ENCODE measurements at regions not wholly inside any gene's neighbourhood (a gene's known extent, or its start where the extent isn't known, plus 50 kb on each side); places are given as distances from the start of the nearest gene placed in this dataset.

DNA sequence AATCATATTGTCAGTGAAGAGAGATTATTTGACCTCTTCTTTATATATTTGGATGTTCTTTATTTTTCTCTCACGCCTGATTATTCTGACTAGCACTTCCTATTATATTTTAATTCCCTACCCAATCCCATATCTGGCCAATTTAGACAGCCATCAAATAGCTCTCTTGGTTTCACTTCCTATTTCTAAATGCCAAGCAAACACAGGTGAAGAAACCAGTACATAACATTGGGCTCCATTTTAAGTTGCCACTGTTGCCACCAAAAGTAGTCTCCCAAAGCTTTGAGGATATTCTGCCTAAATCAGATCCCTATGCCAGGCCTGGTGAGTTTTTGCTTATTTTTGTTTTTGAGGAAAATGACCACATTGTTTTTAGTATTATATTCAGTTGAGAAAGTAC lies 547.0 kb downstream of the MBD2 start:
- no peak for TF ChIP-seq EZH2 (IDR thresholded peaks at IDR 0.05)
- TF ChIP-seq POLR2AphosphoS5 (IDR thresholded peaks at IDR 0.05; ENCODE audit: borderline replicate concordance, low read depth, low read length) = no peak
